ENCODE measurements at regions not wholly inside any gene's neighbourhood (a gene's known extent, or its start where the extent isn't known, plus 50 kb on each side); places are given as distances from the start of the nearest gene placed in this dataset.
"Not testable (repeated sequence)": the region's sequence is repeated elsewhere in the genome, so short reads cannot be mapped to it uniquely, and the experiment has no call there.

GRCh38 chrX:56343219-56343618, 111.1 kb downstream of the KLF8 start:
- Histone ChIP-seq H3K36me3 (no peaks in the 10 kb centered on the region), H3K4me3 (no peak overlapping the region), H3K27me3 (no peaks in the 10 kb centered on the region), H3K9me3 (no peaks in the 10 kb centered on the region)
- no peak for DNase-seq

DNA sequence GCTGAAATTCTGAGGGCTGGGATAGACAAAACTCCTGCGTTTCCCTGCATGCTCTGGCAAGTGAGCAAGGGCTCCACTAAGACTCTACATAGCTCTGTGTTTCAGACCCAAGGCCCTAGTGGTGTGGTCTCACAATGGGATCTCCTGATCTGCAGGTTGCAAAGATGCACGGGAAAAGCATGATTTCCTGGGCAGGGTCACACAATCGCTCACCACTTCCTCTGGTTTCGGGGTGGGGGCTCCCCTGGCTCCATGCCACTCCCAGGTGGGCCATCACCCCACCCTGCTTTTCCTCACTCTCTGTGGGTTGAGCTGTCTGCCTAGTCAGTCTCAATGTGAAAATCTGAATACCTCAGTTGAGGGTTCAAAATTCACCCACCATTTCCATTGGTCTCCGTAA, 111.5 kb downstream of the KLF8 start:
- no peak for DNase-seq
- Histone ChIP-seq H3K4me3 (no peak overlapping the region), H3K9me3 (no peaks in the 10 kb centered on the region)

DNA sequence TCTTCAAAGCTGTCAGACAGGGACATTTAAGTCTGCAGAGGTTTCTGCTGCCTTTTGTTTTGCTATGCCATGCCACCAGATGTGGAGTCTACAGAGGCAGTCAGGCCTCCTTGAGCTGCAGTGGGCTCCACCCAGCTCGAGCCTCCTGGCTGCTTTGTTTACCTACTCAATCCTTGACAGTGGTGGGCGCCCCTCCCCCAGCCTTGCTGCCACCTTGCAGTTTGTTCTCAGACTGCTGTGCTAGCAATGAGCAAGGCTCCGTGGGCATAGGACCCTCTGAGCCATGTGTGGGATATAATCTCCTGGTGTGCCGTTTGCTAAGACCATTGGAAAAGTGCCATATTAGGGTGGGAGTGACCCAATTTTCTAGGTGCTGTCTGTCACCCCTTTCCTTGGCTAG, 126.0 kb downstream of the KLF8 start:
- not testable (repeated sequence) for H3K9me3 ChIP-seq, H3K27me3 ChIP-seq, H3K4me3 ChIP-seq, H3K36me3 ChIP-seq, DNase-seq

More for the DNA sequence above, 111.5 kb downstream of the KLF8 start:
- Histone ChIP-seq H3K36me3 (no peaks in the 10 kb centered on the region), H3K27me3 (no peaks in the 10 kb centered on the region)

DNA sequence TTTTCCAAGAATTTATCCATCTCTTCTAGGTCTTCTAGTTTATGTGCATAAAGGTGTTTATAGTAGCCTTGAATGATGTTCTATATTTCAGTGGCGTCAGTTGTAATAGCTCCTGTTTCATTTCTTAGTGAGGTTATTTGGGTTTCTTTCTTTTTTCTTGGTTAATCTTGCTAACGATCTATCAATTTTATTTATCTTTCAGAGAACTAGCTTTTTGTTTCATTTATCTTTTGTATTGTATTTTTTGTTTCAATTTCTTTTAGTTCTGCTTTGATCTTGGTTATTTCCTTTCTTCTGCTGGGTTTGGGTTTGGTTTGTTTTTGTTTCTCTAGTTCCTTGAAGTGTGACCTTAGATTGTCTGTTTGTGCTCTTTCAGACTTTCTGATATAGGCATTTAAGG, 133.0 kb downstream of the KLF8 start:
- H3K27me3 ChIP-seq, DNase-seq, H3K4me3 ChIP-seq, H3K36me3 ChIP-seq, H3K9me3 ChIP-seq: not testable (repeated sequence)

DNA sequence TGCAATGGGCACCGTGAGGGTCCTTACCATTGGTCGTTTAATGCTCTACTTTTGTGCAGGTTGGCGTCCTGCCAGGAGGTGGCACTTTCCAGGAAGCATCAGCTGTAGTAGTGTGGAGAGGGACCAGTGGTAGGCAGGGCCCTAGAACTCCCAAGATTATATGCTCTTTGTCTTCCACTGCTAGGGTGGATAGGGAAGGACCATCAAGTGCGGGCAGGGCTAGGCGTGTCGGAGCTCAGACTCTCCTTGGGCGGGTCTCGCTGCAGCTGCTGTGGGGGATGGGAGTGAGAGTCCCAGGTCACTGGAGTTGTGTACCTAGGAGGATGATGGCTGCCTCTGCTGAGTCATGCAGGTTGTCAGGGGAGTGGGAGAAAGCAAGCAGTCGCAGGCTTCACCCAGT, 134.7 kb downstream of the KLF8 start:
- no peak overlapping the region for H3K4me3 ChIP-seq
- no peaks in the 10 kb centered on the region for H3K9me3 ChIP-seq
- DNase-seq: no peak
- no peaks in the 10 kb centered on the region for H3K36me3 ChIP-seq
- no peaks in the 10 kb centered on the region for H3K27me3 ChIP-seq

GRCh38 chrX:56368962-56369361, 136.8 kb downstream of the KLF8 start:
- Histone ChIP-seq H3K27me3 (no peaks in the 10 kb centered on the region), H3K4me3 (no peak overlapping the region), H3K9me3 (no peaks in the 10 kb centered on the region), H3K36me3 (no peaks in the 10 kb centered on the region)
- no peak for DNase-seq

GRCh38 chrX:56379984-56380780, 148.0 kb downstream of the KLF8 start:
- H3K9me3 ChIP-seq, DNase-seq: not testable (repeated sequence)

GRCh38 chrX:56382278-56382677, 150.1 kb downstream of the KLF8 start:
- H3K36me3 ChIP-seq: no peaks in the 10 kb centered on the region
- no peak for DNase-seq
- no peaks in the 10 kb centered on the region for H3K27me3 ChIP-seq
- no peaks in the 10 kb centered on the region for H3K9me3 ChIP-seq
- no peak overlapping the region for H3K4me3 ChIP-seq

More at GRCh38 chrX:56379984-56380780, 148.0 kb downstream of the KLF8 start:
- H3K27me3 ChIP-seq, H3K36me3 ChIP-seq, H3K4me3 ChIP-seq: not testable (repeated sequence)

DNA sequence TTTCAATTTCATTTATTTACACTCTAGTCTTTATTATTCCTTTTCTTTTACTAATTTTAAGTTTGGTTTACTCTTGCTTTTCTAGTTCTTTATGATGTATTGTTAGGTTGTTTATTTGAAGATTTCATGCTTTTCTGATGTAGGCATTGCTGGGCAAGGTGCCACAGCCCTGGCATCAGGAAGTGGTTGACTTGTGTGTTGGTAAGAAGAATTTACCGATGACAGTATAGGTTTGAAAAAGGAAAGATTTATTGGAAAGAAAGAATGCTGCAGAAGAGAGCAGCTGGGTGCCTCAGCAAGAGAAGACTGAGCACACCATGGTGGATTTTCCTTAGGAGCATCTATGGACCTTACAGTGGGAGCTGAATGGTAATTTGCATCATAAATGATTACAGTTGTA, 153.2 kb downstream of the KLF8 start:
- peak; percentile 13 for DNase-seq
- Histone ChIP-seq H3K36me3 (no peaks in the 10 kb centered on the region), H3K27me3 (no peaks in the 10 kb centered on the region), H3K9me3 (no peaks in the 10 kb centered on the region), H3K4me3 (no peak overlapping the region)

DNA sequence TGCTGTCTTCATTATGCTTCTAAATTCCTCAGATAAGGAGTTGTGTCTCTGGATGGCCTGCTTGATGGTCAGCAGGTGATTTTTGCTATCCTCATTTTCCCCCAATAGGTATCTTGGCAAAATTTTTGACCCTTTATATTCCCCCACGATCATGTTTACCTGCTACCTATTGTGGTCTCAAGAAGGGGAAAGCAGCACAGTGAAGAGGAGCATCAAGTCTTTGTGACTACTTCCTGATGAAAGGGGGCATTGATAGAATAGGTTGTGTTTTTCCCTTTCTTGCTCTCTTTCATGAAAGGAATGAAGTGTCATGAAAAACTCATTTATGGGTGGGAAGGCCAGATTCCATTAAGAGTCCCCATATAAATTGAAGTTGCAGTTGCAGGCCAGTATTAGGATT, 153.8 kb downstream of the KLF8 start:
- H3K27me3 ChIP-seq: no peaks in the 10 kb centered on the region
- no peak overlapping the region for H3K4me3 ChIP-seq
- H3K9me3 ChIP-seq: no peaks in the 10 kb centered on the region
- H3K36me3 ChIP-seq: no peaks in the 10 kb centered on the region
- no peak for DNase-seq

DNA sequence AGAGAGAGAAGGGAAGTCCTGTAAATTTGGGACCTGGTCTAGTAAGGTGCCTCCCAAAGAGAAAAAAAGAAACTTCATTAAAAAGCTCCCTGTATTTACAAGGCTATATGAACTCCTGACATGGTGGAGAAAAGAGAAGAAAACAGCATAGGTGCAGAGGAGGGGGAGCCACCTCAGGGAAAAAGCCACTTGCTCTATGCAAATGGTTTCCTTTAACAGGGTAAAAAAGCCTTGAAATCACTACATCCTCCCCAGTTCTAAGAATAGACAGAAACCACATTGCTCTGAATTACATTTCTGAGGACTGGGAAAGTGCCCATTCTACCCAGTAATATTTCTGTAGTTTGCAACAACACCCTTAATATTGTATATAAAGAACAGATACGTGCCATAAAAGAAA, 165.5 kb downstream of the KLF8 start:
- Histone ChIP-seq H3K27me3 (no peaks in the 10 kb centered on the region), H3K4me3 (no peak overlapping the region), H3K9me3 (no peaks in the 10 kb centered on the region), H3K36me3 (no peaks in the 10 kb centered on the region)
- DNase-seq: no peak

- Histone ChIP-seq H3K36me3 (no peaks in the 10 kb centered on the region), H3K27me3 (no peaks in the 10 kb centered on the region), H3K4me3 (no peak overlapping the region), H3K9me3 (no peaks in the 10 kb centered on the region)
- no peak for DNase-seq
These were observed 161.2 kb upstream of the UBQLN2 start for GRCh38 chrX:56402207-56402606.

DNA sequence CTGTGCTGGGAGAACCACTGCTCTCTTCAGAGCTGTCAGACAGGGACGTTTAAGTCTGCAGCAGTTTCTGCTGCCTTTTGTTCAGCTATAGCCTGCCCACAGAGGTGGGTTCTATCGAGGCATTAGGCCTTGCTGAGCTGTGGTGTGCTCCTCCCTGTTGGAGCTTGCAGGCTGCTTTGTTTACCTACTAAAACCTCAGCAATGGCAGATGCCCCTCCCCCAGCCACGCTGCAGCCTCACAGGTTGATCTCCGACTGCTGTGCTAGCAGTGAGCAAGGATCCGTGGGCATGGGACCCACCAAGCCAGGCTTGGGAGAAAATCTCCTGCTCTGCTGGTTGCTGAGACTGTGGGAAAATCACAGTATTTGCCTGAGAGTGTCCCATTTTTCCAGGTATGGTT, 133.8 kb upstream of the UBQLN2 start:
- no peaks in the 10 kb centered on the region for H3K9me3 ChIP-seq
- H3K36me3 ChIP-seq: no peaks in the 10 kb centered on the region
- H3K4me3 ChIP-seq: no peak overlapping the region
- no peaks in the 10 kb centered on the region for H3K27me3 ChIP-seq
- no peak for DNase-seq

GRCh38 chrX:56451981-56452380, 111.4 kb upstream of the UBQLN2 start:
- DNase-seq, H3K27me3 ChIP-seq, H3K36me3 ChIP-seq: not testable (repeated sequence)

GRCh38 chrX:56462389-56462788, 101.0 kb upstream of the UBQLN2 start:
- H3K9me3 ChIP-seq: no peaks in the 10 kb centered on the region
- H3K27me3 ChIP-seq: no peaks in the 10 kb centered on the region
- no peak overlapping the region for H3K4me3 ChIP-seq
- no peaks in the 10 kb centered on the region for H3K36me3 ChIP-seq
- no peak for DNase-seq

More at GRCh38 chrX:56451981-56452380, 111.4 kb upstream of the UBQLN2 start:
- H3K9me3 ChIP-seq, H3K4me3 ChIP-seq: not testable (repeated sequence)

DNA sequence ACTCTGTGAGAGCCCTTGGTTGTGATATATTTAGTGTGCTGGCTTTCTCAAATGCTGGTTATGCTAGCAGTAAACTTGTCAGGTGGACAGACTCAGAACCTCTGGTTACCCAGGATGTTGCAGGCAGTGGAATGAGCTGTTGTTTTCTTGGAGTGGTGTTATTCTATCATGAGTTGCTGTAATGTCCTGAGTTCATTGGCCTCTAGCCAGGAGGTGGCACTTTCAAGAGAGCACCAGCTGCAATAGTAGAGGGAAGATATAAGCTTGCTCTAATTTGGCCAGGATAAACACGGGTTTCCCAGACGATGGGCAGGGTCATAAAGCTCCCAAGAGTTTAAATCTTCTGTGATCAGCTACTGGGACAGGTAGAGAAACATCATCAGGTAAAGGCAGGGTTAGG, 95.0 kb upstream of the UBQLN2 start:
- Histone ChIP-seq H3K4me3 (no peak overlapping the region), H3K36me3 (no peaks in the 10 kb centered on the region), H3K9me3 (no peaks in the 10 kb centered on the region), H3K27me3 (no peaks in the 10 kb centered on the region)
- DNase-seq: no peak

DNA sequence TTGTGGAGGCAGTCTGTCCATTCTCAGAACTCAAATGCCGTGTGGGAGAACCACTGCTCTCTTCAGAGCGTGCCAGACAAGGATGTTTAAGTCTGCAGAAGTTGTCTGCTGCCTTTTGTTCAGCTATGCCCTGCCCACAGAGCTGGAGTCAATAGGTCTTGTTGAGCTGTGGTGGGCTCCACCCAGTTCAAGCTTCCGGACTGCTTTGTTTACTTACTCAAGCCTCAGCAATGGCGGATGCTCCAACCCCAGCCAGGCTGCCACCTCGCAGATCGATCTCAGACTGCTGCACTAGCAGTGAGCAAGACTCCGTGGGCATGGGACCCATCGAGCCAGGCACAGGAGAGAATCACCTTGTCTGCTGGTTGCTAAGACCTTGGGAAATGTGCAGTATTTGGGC, 68.5 kb upstream of the UBQLN2 start:
- not testable (repeated sequence) for DNase-seq, H3K36me3 ChIP-seq, H3K4me3 ChIP-seq, H3K27me3 ChIP-seq, H3K9me3 ChIP-seq

- no peaks in the 10 kb centered on the region for H3K36me3 ChIP-seq
- H3K27me3 ChIP-seq: no peaks in the 10 kb centered on the region
- DNase-seq: no peak
- no peaks in the 10 kb centered on the region for H3K9me3 ChIP-seq
- H3K4me3 ChIP-seq: no peak overlapping the region
These were observed 64.7 kb upstream of the UBQLN2 start for GRCh38 chrX:56498756-56499155.
